GM10248 (cell line): ENCODE measurements at regions not wholly inside any gene's neighbourhood (a gene's known extent, or its start where the extent isn't known, plus 50 kb on each side); places are given as distances from the start of the nearest gene placed in this dataset.

Experiments
- CTCF ChIA-PET: fragments of 300-600 bp; sonication (Branson Sonifier 250); formaldehyde crosslinking; extraction: SDS; loops from one replicate; lab custom pipeline; 2021; ENCODE audit warnings: antibody characterized with exemption; lab: Yijun Ruan, JAX
- POLR2A ChIA-PET: fragments of 350-650 bp; sonication (Branson Sonifier 250); formaldehyde crosslinking; extraction: SDS; loops from one replicate; lab custom pipeline; 2020; ENCODE audit warnings: antibody characterized with exemption; lab: Yijun Ruan, JAX
- DNase-seq: peaks from one replicate; pipeline ENCODE4 v3.0.0; 2012; ENCODE audit errors: extremely low spot score
- CTCF ChIP-seq: IDR thresholded peaks from 2 replicates; pipeline ENCODE4 v1.5.1; 2012; ENCODE audit warnings: mild to moderate bottlenecking, low read depth; ENCODE audit errors: extremely low read depth, missing control alignments, control extremely low read depth

- ChIA-PET POLR2A (no interaction called here), CTCF (interaction anchor here (1.4 kb wide), 1 partner anchor 11 kb away, joined by 3 read pairs; no protein-coding TSS in a partner anchor)
- DNase-seq: no peak
- no peak for TF ChIP-seq CTCF
Observed at GRCh38 chr11:127393460-127393997, 393.0 kb upstream of the KIRREL3 start.

GRCh38 chr11:127392575-127392974, 392.0 kb upstream of the KIRREL3 start:
- DNase-seq: no peak
- POLR2A ChIA-PET: no interaction called here
- no peak for TF ChIP-seq CTCF
- CTCF ChIA-PET: interaction anchor here (0.8 kb wide), 1 partner anchor 17 kb away, joined by 3 read pairs; no protein-coding TSS in a partner anchor

GRCh38 chr11:127390465-127390864, 389.9 kb upstream of the KIRREL3 start:
- ChIA-PET POLR2A (no interaction called here), CTCF (interaction anchor here (1.0 kb wide), 1 partner anchor 13 kb away, joined by 3 read pairs; no protein-coding TSS in a partner anchor)
- no peak for DNase-seq
- TF ChIP-seq CTCF: no peak

- POLR2A ChIA-PET: no interaction called here
- no peak for TF ChIP-seq CTCF
Observed at GRCh38 chr11:127385071-127385470, 384.5 kb upstream of the KIRREL3 start.

GRCh38 chr11:127383026-127383425, 382.5 kb upstream of the KIRREL3 start:
- POLR2A ChIA-PET: no interaction called here
- CTCF ChIA-PET: interaction anchor here (1.4 to 1.5 kb wide), 2 partner anchors 34 to 38 kb away, joined by 3 to 4 read pairs; no protein-coding TSS in a partner anchor
- no peak for DNase-seq

More at GRCh38 chr11:127385071-127385470, 384.5 kb upstream of the KIRREL3 start:
- CTCF ChIA-PET: interaction anchor here (1.3 kb wide), 1 partner anchor 11 kb away, joined by 4 read pairs; no protein-coding TSS in a partner anchor
- DNase-seq: no peak

GRCh38 chr11:127381247-127381646, 380.7 kb upstream of the KIRREL3 start:
- POLR2A ChIA-PET: no interaction called here
- no peak for DNase-seq
- TF ChIP-seq CTCF: no peak
- CTCF ChIA-PET: no interaction called here

More at GRCh38 chr11:127383026-127383425, 382.5 kb upstream of the KIRREL3 start:
- no peak for TF ChIP-seq CTCF
